PFSK-1 (cell line): ENCODE measurements at regions not wholly inside any gene's neighbourhood (a gene's known extent, or its start where the extent isn't known, plus 50 kb on each side); places are given as distances from the start of the nearest gene placed in this dataset.

Source experiments
- FOXP2 ChIP-seq: optimal IDR thresholded peaks from 2 replicates; pipeline ENCODE3; 2011; ENCODE audit warnings: borderline replicate concordance, control low read depth, inconsistent platforms; ENCODE audit not compliant: insufficient read depth; ENCODE audit errors: extremely low read length, extremely low read depth
- POLR2AphosphoS5 ChIP-seq: IDR thresholded peaks from 2 replicates; pipeline ENCODE4 v1.6.1; 2012; ENCODE audit warnings: low read depth, mild to moderate bottlenecking, control low read depth, low read length, moderate library complexity
- SIN3A ChIP-seq: IDR thresholded peaks from 2 replicates; pipeline ENCODE4 v1.6.1; 2012; ENCODE audit warnings: mild to moderate bottlenecking, low read length, moderate library complexity, borderline replicate concordance; ENCODE audit not compliant: insufficient read depth
- TAF1 ChIP-seq: IDR thresholded peaks from 2 replicates; pipeline ENCODE4 v1.6.1; 2012; ENCODE audit warnings: low read length, control low read depth, borderline replicate concordance; ENCODE audit not compliant: insufficient read depth
- TF ChIP-seq, protein P1 (sequence below), 2 experiments: IDR thresholded peaks; 2 replicates each; pipeline versions ENCODE4 v1.6.1 to v1.8.0; 2011 to 2012; ENCODE audit warnings: low read depth in 2 of 2, low read length in 2 of 2, control low read depth in 1 of 2, inconsistent platforms in 1 of 2, mild to moderate bottlenecking in 1 of 2, moderate library complexity in 1 of 2; ENCODE audit not compliant: insufficient read depth in 1 of 2

DNA sequence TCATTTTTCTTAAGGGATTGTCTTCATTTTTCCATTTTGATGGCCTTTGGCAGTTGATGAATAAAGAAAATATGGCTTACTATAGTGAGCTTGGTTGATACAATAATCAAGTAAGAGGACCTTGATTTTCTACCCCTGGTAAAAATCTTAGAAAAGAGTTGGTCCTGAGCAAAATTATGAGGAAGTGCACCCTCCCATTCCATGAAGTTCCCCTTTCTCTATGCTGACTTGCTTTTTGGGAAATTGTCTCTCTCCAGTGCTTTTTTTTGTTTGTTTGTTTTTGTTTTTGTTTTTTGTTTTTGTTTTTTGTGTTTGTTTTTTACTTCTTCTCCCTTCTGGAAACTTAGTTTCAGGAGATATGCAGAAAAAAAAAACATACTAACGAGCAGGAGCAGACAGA lies 449.2 kb upstream of the ACTBL2 start:
- TF ChIP-seq TAF1 (no peak), SIN3A (no peak), FOXP2 (no peak), POLR2AphosphoS5 (no peak)
- TF ChIP-seq, protein P1, sequence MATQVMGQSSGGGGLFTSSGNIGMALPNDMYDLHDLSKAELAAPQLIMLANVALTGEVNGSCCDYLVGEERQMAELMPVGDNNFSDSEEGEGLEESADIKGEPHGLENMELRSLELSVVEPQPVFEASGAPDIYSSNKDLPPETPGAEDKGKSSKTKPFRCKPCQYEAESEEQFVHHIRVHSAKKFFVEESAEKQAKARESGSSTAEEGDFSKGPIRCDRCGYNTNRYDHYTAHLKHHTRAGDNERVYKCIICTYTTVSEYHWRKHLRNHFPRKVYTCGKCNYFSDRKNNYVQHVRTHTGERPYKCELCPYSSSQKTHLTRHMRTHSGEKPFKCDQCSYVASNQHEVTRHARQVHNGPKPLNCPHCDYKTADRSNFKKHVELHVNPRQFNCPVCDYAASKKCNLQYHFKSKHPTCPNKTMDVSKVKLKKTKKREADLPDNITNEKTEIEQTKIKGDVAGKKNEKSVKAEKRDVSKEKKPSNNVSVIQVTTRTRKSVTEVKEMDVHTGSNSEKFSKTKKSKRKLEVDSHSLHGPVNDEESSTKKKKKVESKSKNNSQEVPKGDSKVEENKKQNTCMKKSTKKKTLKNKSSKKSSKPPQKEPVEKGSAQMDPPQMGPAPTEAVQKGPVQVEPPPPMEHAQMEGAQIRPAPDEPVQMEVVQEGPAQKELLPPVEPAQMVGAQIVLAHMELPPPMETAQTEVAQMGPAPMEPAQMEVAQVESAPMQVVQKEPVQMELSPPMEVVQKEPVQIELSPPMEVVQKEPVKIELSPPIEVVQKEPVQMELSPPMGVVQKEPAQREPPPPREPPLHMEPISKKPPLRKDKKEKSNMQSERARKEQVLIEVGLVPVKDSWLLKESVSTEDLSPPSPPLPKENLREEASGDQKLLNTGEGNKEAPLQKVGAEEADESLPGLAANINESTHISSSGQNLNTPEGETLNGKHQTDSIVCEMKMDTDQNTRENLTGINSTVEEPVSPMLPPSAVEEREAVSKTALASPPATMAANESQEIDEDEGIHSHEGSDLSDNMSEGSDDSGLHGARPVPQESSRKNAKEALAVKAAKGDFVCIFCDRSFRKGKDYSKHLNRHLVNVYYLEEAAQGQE (IDR thresholded peaks at IDR 0.05; ENCODE audit: insufficient read depth in 1 of 2, low read depth in 2 of 2, low read length in 2 of 2) = no peak

DNA sequence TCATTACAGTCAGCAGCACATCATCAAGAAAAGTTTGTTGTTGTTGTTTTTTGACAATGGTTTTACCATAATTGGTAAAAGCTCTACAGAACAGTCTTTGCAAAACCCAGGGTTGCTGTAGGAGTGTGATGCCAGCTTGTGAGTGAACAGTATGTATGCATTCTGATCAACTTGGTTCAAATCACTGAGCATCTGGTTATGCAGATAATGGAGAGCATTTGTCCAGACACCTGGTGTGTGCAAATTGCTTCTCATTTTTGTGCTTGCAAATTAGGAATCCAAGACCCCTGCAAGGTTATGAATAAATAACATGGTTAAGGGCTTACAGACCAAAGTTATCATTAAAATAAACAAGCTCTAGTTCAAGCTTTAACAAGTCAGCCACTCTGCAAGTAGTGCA lies 448.7 kb upstream of the ACTBL2 start:
- TF ChIP-seq, protein P1 (IDR thresholded peaks at IDR 0.05; ENCODE audit: insufficient read depth in 1 of 2, low read depth in 2 of 2, low read length in 2 of 2) = no peak
- TF ChIP-seq SIN3A (no peak), TAF1 (no peak), POLR2AphosphoS5 (no peak), FOXP2 (no peak)

DNA sequence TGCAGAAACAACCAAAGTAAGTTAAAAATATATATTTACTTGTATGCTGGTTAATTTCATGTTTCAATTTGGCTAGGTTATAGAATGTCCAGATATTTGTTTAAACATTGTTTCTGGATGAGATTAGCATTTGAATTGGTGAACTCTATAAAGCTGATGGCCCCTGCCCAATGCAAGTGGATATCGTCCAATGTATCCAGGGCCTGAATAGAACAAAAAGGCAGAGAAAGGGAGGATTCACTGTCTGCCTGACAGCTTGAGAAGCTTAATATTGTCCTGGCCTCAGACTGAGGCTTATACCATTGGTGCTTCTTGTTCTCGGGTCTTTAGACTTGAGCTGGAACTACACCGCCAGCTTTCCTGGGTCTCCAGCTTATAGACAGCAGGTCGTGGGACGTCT lies 446.7 kb upstream of the ACTBL2 start:
- TF ChIP-seq, protein P1 (IDR thresholded peaks at IDR 0.05; ENCODE audit: insufficient read depth in 1 of 2, low read depth in 2 of 2, low read length in 2 of 2) = no peak
- no peak for TF ChIP-seq FOXP2
- TF ChIP-seq SIN3A = no peak

DNA sequence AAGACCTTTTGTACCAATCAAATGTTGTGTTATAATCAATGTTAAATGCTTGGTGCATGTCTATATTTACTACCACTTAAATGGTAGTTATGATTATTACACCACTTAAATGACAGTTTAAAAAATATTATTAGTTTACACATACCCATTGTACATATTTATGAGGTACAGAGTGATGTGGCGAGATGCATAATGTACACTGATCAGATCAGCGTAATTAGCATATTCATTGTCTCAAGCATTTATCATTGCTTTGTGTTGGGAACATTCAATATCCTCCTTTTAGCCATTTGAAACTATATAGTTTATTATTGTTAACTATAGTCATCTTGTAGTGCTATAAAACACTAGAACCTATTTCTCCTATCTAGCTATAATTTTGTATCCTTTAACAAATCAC lies 434.4 kb upstream of the ACTBL2 start:
- TF ChIP-seq, protein P1 (IDR thresholded peaks at IDR 0.05; ENCODE audit: insufficient read depth in 1 of 2, low read depth in 2 of 2, low read length in 2 of 2) = no peak
- TF ChIP-seq FOXP2 (no peak), POLR2AphosphoS5 (no peak), TAF1 (no peak), SIN3A (no peak)

DNA sequence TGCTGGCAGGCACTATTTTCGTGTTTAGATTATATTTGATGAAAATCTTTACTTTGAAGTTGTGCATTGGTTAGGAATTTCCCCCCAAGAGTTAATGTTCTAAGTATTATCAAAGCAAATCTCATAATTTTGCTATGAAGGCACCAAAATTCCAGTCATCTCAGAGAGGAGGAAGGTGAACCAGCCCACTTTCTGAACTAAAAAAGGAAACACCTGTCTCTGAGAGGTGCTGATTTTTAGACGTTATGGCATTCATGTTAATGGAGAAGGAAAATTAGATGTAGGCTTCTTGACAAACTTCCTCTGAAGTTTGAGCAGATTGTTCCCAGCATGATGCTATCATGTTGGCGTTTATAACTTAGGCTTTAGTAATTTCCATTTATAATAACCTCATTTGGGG lies 432.9 kb upstream of the ACTBL2 start:
- TF ChIP-seq POLR2AphosphoS5 (no peak), SIN3A (no peak), TAF1 (no peak), FOXP2 (no peak)
- TF ChIP-seq, protein P1 (IDR thresholded peaks at IDR 0.05; ENCODE audit: insufficient read depth in 1 of 2, low read depth in 2 of 2, low read length in 2 of 2) = no peak
